AG08396 (cell line): ENCODE measurements at regions not wholly inside any gene's neighbourhood (a gene's known extent, or its start where the extent isn't known, plus 50 kb on each side); places are given as distances from the start of the nearest gene placed in this dataset.

ENCODE experiments used
- DNase-seq: peaks from one replicate; pipeline ENCODE4 v3.0.0; 2012; ENCODE audit warnings: low spot score, mixed read lengths

- DNase-seq, result no peak
Observed at GRCh38 chr10:133004478-133004877, 62.1 kb upstream of the CFAP46 start.

DNA sequence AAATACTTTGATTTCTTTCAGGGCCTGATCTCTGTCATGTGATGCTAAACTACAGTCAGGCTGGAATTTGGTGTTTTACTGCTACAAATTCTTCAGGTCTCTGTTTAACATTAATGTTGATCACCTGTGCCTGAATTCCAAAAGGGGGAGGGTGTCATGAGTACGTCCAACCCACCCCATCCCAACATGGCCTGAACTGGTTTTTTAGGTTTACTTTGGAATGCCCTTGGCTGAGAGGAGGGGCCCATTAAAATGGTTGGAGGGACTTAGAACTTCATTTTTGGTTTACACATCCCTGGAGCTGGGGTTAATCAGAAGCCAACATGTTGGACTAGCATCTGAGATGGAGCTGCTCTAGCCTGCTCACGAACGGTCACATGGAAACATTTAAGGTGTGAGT is 60.8 kb upstream of the CFAP46 start:
- DNase-seq, result no peak

DNA sequence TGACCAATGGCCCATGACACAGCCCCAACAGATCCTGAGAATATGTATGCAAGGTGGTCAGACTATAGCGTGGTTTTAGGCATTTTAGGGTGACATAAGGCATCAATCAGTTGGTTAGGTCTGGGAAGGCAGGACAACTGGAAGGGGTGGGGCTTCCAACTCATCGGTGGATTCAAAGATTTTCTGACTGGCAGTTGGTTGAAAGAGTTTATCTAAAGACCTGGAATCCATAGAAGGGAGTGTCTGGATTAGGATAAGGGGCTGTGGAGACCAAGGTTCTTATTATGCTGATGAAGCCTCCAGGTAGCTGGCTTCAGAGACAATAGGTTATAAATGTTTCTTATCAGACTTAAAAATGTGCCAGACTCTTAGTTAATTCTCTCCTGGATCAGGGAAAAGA is 60.3 kb upstream of the CFAP46 start:
- no peak for DNase-seq

DNA sequence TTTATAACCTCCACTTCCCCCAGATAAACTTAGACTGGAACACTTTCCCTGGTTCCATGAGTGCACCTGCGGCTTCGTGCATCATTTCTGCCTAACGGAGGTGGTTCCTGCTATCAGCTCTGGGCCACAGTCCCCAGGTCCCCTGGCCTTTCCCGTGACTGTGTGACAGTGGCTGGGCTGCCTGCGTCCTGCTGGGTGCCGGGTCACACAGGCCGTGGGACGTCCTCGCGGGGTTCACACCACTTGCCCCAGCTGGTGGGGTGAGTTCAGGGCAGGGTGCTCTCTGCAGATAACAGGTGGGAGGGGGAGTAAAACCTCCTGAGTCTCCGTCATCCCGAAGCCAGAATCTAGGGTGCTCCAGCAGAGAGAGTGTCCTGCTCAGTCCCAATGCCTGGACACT is 58.7 kb upstream of the CFAP46 start:
- DNase-seq, result no peak

GRCh38 chr10:133000648-133001047 is 58.3 kb upstream of the CFAP46 start:
- DNase-seq, result no peak

DNA sequence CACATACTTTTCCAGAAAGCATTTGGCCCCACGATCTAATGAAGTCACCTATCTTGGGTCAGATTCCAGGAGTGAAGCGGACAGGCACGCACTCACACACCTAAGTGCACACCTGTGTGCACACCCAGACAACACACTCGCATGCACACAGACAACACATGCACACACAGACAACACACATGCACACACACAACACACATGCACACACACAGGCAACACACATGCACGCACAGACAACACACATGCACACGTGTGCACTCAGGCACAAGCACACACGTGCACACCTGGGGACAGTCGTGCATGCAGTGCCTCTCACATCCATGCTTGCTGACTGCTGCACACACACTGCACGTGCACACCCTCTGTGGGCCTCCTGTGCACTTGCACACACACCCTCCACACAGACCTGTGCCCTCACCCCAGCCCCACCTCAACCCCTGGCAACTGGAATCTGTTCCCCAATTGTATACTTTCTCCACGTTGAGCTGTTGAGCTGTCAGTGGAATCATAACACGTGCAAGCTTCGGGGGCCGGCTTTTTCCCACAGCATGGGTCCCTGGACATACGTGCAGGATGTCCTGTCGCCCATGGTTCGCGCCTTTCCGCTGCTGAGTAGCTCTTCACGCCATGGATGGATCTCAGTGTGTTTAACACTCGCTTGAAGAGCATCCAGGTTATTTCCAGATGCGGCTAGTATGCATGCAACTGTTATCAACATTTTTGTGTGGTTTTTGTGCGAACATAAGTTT is 55.3 kb upstream of the CFAP46 start:
- no peak for DNase-seq

DNA sequence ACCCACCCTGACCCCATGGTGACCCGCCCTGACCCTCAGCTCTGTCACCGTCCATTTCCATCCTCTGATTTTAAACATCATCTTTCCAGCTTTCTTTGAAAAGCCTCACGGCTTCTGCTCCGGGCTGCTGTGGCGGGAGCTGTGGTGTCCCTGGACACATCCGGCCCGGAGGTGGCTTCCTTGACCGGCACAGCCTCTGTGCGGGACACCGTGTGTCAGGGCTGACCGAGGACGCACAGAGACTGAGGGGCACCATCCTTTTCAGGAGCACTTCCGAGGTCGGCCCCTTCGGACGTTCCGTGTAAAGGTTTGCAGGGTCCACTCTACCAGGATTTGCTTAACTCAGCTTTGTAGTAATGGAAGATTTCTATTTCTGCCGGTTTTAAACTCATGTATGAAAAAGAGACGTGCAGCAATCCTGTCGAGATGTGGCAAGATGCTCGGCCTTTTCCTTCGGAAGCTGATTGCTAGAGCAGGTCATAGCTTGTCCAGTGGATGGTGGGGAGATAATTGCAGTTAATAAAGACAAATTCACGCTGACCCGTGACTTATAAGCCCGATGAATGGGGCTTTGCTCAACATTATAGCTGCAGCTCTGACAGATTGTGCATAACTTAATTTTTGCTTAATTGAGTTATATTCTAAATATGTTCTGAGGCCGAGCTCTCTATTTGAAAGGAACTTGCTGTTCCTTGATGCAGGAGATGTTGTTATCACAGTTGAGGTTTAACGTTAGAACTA is 54.4 kb upstream of the CFAP46 start:
- DNase-seq, result no peak

- no peak for DNase-seq
Observed at GRCh38 chr10:132995909-132996602, 53.7 kb upstream of the CFAP46 start.

DNA sequence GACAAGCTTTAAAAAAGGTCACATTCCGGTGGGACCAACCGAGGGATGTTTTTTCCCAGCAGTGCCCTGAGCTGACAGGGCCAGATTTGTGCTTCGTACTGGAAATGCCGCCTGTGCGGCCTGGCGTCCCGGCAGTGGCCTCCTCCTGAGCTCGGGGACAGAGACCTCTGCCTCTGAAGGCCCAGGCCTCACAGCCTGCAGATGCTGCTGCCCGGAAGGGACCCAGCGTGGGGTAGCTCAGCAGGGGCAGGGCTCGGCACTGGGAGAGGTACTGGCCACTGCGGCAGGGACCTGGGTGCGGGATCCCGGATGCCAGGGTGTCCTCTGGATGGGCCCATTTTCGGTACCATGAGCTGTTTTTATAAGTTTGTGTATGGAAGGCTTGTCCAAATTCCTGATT is 52.4 kb upstream of the CFAP46 start:
- no peak for DNase-seq

GRCh38 chr10:132994185-132994796 is 51.9 kb upstream of the CFAP46 start:
- DNase-seq, result peak; percentile 71

GRCh38 chr10:132993271-132994184 is 51.2 kb upstream of the CFAP46 start:
- no peak for DNase-seq

GRCh38 chr10:132992433-132993215 is 50.3 kb upstream of the CFAP46 start:
- DNase-seq, result no peak
